SK-N-MC (cell line): ENCODE measurements at regions not wholly inside any gene's neighbourhood (a gene's known extent, or its start where the extent isn't known, plus 50 kb on each side); places are given as distances from the start of the nearest gene placed in this dataset.

Experiments
- EZH2 ChIP-seq: fragments of 200-600 bp; sonication (generic); IDR thresholded peaks from one replicate; pipeline ENCODE4 v1.6.1; 2017; ENCODE audit warnings: antibody characterized with exemption
- POLR2AphosphoS5 ChIP-seq: IDR thresholded peaks from 2 replicates; pipeline ENCODE4 v1.6.1; 2012; ENCODE audit warnings: mild to moderate bottlenecking, low read depth, low read length, borderline replicate concordance

DNA sequence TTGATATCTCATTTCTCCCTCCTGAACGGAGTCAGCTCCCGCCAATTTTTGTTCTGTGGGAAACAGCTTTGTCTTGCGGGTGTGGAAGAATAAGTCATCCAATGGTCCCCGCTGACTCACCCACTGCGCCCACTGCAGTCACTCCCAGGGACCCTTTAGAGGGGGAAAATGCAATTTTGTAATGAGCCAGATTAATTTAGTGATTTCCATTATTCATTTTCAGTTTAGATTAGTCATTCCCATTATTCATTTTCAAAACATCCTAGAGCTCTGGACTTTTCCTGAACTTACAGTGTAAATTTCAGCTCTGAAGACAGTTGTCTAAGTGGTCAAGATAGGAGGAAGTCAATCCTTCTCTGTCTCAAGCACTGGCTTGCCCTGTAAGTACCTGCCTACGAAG lies 154.9 kb upstream of the TMEM72 start:
- TF ChIP-seq EZH2 (no peak), POLR2AphosphoS5 (no peak)
